Ishikawa (cell line): ENCODE measurements at regions not wholly inside any gene's neighbourhood (a gene's known extent, or its start where the extent isn't known, plus 50 kb on each side); places are given as distances from the start of the nearest gene placed in this dataset.

Experiments
- CEBPB ChIP-seq: IDR thresholded peaks from 2 replicates; pipeline ENCODE4 v1.6.1; 2012
- EP300 ChIP-seq: IDR thresholded peaks from 2 replicates; pipeline ENCODE4 v1.6.1; 2012; ENCODE audit warnings: borderline replicate concordance
- FOXM1 ChIP-seq: IDR thresholded peaks from 2 replicates; pipeline ENCODE4 v1.6.1; 2012; ENCODE audit warnings: low read depth, borderline replicate concordance
- TAF1 ChIP-seq: IDR thresholded peaks from 2 replicates; pipeline ENCODE4 v1.6.1; 2012; ENCODE audit warnings: low read depth, mild to moderate bottlenecking
- TF ChIP-seq, protein P1 (sequence below): IDR thresholded peaks from 2 replicates; pipeline ENCODE4 v1.6.1; 2012

DNA sequence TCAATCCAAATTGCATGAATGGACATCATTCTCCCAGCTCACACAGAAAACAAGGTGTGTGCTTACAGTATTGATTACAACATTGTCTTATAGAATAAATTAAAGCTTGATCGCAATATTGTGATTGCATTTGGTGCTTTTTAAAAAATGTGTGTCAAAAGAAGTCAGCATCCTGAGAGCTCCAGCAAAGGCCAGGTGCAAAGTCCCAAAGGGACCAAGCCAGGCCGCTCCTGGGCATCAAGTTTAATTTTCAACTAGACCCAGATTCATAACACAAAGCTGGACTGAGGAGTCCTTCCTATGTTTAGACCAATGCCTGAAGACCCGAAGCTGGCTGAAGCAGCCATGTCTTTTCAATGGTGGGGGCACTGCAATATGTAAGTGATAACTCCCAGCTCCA is 295.6 kb downstream of the IRX2 start:
- TF ChIP-seq EP300, result no peak
- no peak for TF ChIP-seq TAF1
- TF ChIP-seq, protein P1, sequence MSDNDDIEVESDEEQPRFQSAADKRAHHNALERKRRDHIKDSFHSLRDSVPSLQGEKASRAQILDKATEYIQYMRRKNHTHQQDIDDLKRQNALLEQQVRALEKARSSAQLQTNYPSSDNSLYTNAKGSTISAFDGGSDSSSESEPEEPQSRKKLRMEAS, result no peak
- no peak for TF ChIP-seq CEBPB
- no peak for TF ChIP-seq FOXM1
